Tibial nerve (tissue), 4 donors: ENCODE measurements at regions not wholly inside any gene's neighbourhood (a gene's known extent, or its start where the extent isn't known, plus 50 kb on each side); places are given as distances from the start of the nearest gene placed in this dataset.

ENCODE experiments used
- CTCF ChIP-seq, 5 experiments: fragments of 200-600 bp in 3 of 5; fragments of 450-650 bp in 2 of 5; sonication (generic) in 3 of 5; IDR thresholded peaks; one replicate each; pipeline ENCODE4 v1.5.1; 2016 to 2019; ENCODE audit warnings: antibody characterized with exemption in 5 of 5, mild to moderate bottlenecking in 3 of 5, moderate library complexity in 2 of 5
- EP300 ChIP-seq, 2 donors: sonication (generic); formaldehyde crosslinking; IDR thresholded peaks; one replicate each; pipeline ENCODE4 v1.6.1; 2017; ENCODE audit warnings: antibody characterized with exemption in 2 of 2, mild to moderate bottlenecking in 1 of 2

GRCh38 chr22:19636696-19637407 is 77.5 kb upstream of the SEPTIN5 start:
- TF ChIP-seq CTCF (IDR thresholded peaks at IDR 0.05) (no peak), EP300 (IDR thresholded peaks at IDR 0.05) (no peak)
